NCI-H2107 treated with DMSO at 0.1 percent for 48 hours (cell line): ENCODE measurements at regions not wholly inside any gene's neighbourhood (a gene's known extent, or its start where the extent isn't known, plus 50 kb on each side); places are given as distances from the start of the nearest gene placed in this dataset.

ENCODE experiments used
- DNase-seq: peaks from one replicate; lab custom pipeline; 2025; ENCODE audit not compliant: unreplicated experiment; lab: John Stamatoyannopoulos, UW

- DNase-seq, result no peak
These were observed 109.6 kb downstream of the ENGASE start for GRCh38 chr17:79184219-79184618.

- DNase-seq, result peak; percentile 38
These were observed 108.9 kb downstream of the ENGASE start for GRCh38 chr17:79183293-79184158.

GRCh38 chr17:79183043-79183292, 108.3 kb downstream of the ENGASE start:
- no peak for DNase-seq

- DNase-seq, result no peak
These were observed 107.8 kb downstream of the ENGASE start for GRCh38 chr17:79182176-79183042.

GRCh38 chr17:79180358-79181005, 105.9 kb downstream of the ENGASE start:
- no peak for DNase-seq

- DNase-seq, result no peak
These were observed 104.7 kb downstream of the ENGASE start for GRCh38 chr17:79179334-79179733.

- DNase-seq, result no peak
These were observed 103.3 kb downstream of the ENGASE start for GRCh38 chr17:79177877-79178276.

GRCh38 chr17:79176792-79177601, 102.4 kb downstream of the ENGASE start:
- DNase-seq, result no peak

GRCh38 chr17:79174905-79175856, 100.6 kb downstream of the ENGASE start:
- DNase-seq, result no peak

- DNase-seq, result no peak
These were observed 99.7 kb downstream of the ENGASE start for GRCh38 chr17:79174193-79174765.

GRCh38 chr17:79171188-79171587, 96.6 kb downstream of the ENGASE start:
- no peak for DNase-seq

- DNase-seq, result no peak
These were observed 95.2 kb downstream of the ENGASE start for GRCh38 chr17:79169861-79170260.

- DNase-seq, result no peak
These were observed 94.7 kb downstream of the ENGASE start for GRCh38 chr17:79169366-79169765.

- no peak for DNase-seq
These were observed 93.9 kb downstream of the ENGASE start for GRCh38 chr17:79168486-79169055.

GRCh38 chr17:79167486-79167885, 92.9 kb downstream of the ENGASE start:
- no peak for DNase-seq

- DNase-seq, result no peak
These were observed 91.3 kb downstream of the ENGASE start for GRCh38 chr17:79165756-79166473.

GRCh38 chr17:79164913-79165695, 90.5 kb downstream of the ENGASE start:
- no peak for DNase-seq

- DNase-seq, result no peak
These were observed 89.8 kb downstream of the ENGASE start for GRCh38 chr17:79164408-79164807.
